Fibroblast of lung (primary cell): ENCODE measurements at regions not wholly inside any gene's neighbourhood (a gene's known extent, or its start where the extent isn't known, plus 50 kb on each side); places are given as distances from the start of the nearest gene placed in this dataset.

Experiments used
- CTCF ChIP-seq, 2 donors: IDR thresholded peaks in 1 of 2; conservative IDR thresholded peaks in 1 of 2; 1 replicate in 1 of 2; 2 replicates in 1 of 2; pipeline ENCODE4 v1.5.1; 2011 to 2012; ENCODE audit warnings: low read length in 2 of 2, control low read depth in 1 of 2, inconsistent platforms in 1 of 2, low read depth in 1 of 2, mild to moderate bottlenecking in 1 of 2
- EZH2 ChIP-seq: IDR thresholded peaks from 2 replicates; pipeline ENCODE4 v1.5.1; 2012; ENCODE audit warnings: low read length, control low read depth, mild to moderate bottlenecking; ENCODE audit errors: missing control alignments

GRCh38 chr4:41477181-41477905, 60.6 kb upstream of the LIMCH1 start:
- no peak for TF ChIP-seq EZH2
- no peak for TF ChIP-seq CTCF (conservative IDR thresholded peaks at IDR 0.05 in 1 of 2, IDR thresholded peaks at IDR 0.05 in 1 of 2; ENCODE audit: low read depth in 1 of 2, low read length in 2 of 2)
